ENCODE measurements at regions not wholly inside any gene's neighbourhood (a gene's known extent, or its start where the extent isn't known, plus 50 kb on each side); places are given as distances from the start of the nearest gene placed in this dataset.
"Not testable (repeated sequence)": the region's sequence is repeated elsewhere in the genome, so short reads cannot be mapped to it uniquely, and the experiment has no call there.

- not testable (repeated sequence) for DNase-seq
These were observed 415.5 kb downstream of the FOXD4L4 start for GRCh38 chr9:66152406-66152805.

- peak; percentile 46 for DNase-seq
These were observed 416.2 kb downstream of the FOXD4L4 start for GRCh38 chr9:66153021-66153725.

DNA sequence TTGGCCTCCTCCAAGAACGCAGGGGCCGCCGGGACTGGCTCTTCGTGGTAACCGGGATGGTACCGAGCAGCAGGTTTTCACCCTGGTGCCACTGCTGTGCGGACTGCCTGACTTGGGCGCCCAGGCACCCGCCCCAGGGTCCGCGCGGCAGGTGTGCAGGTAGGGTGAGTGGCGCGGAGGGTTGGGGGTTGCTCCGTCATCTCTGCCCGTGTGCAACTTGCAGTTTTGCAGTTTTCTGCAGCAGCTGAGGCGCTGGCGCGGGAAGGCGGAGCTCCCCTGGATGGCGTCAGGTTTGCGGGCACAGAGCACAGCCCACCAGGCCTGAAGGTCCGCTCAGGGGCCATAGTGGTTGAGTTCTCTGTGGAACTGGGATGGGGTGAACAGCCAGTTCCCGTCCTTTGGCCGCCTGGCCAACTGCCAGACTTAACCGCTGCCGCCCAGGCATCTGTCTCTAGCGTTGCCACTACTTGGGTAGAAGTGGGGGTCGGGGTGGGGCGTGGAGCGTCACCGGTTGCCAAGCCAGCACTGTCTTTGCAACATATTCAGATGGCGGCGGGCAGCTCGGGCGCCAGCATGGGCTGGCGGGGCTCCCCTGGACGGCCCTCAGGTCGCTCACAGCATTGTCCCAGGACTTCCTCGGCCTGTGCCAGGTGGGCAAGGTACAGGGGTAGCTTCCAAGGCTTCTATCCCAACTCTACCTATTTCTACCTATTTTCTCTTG, 417.2 kb downstream of the FOXD4L4 start:
- DNase-seq: not testable (repeated sequence)

DNA sequence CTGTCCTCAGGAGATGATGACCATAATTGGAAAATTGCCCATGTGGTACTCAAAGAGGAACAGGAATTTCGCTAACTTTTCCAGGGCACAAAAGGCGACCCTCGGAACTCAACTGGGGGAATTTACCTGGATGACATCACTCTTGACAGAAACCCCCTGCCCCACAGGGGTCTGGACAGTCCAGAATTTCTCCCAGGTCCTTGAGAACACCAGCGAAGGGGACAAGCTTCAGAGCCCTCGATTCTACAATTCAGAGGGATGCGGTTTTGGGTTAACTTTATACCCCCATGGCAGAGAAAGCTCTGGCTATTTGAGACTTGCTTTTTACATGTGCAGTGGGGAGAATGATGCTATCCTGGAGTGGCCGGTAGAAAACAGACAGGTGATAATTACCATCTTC, 445.4 kb downstream of the FOXD4L4 start:
- not testable (repeated sequence) for DNase-seq

- not testable (repeated sequence) for DNase-seq
These were observed 446.7 kb downstream of the FOXD4L4 start for GRCh38 chr9:66183648-66184047.

- DNase-seq: not testable (repeated sequence)
These were observed 460.3 kb downstream of the FOXD4L4 start for GRCh38 chr9:66197199-66197598.

GRCh38 chr9:66198421-66198820, 461.5 kb downstream of the FOXD4L4 start:
- not testable (repeated sequence) for DNase-seq

GRCh38 chr9:66206617-66207016, 469.7 kb downstream of the FOXD4L4 start:
- not testable (repeated sequence) for DNase-seq

DNA sequence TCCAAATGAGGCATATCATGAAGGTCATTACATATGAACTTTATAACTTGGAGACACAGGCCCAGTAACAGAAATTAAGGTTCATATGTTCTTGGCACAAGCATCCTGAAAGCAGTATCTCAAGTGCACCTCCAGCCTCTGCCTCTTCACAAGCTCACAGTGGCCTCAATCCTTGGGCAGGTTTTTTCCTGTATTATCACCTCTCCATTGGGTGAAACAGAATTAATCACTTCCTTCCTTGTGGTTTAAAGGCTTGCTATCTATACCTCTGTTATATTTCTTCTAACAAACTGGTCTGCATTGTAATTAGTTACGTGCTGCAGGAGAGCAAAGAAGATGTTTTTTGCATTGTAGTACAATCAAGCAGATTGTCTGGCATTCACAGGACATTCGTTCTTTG, 471.0 kb downstream of the FOXD4L4 start:
- DNase-seq: not testable (repeated sequence)

- DNase-seq: not testable (repeated sequence)
These were observed 507.8 kb downstream of the FOXD4L4 start for GRCh38 chr9:66244763-66245162.

- not testable (repeated sequence) for DNase-seq
These were observed 508.5 kb downstream of the FOXD4L4 start for GRCh38 chr9:66245481-66245880.

DNA sequence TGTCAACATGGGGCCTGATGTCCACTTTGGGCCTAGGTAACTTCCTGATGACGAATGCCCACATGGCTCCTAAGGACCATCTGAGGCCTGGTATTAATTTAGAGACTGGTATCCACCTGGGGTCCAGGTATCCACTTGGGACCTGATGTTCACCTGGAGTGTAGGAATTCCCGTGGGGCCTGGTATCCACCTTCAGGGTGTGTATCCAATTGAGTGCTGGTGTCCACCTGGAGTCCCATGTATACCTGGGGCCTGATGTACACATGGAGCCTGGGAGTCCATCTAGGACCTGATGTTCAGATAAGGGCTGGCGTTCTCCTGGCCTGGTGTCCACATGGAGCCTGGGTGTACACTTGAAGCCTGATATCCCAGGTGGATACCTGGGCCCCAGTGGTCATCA, 520.6 kb downstream of the FOXD4L4 start:
- DNase-seq: not testable (repeated sequence)

DNA sequence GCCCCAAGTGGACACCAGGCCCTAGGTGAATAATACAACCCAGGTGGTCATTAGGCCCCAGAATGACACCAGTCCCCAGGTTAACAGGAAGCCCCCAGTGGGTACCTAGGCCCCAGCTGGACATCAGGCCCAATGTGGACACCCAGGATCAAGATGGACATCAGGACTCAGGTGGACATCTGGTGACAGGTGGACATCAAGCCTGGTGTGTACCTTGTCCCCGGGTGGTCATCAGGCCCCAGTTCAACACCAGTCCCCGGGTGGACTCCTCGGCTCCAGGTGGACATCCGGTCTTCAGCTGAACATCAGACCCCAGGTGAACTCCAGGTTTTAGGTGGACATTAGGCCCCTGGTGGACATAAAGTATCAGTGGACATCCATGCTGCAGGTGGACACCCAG, 524.6 kb downstream of the FOXD4L4 start:
- not testable (repeated sequence) for DNase-seq

DNA sequence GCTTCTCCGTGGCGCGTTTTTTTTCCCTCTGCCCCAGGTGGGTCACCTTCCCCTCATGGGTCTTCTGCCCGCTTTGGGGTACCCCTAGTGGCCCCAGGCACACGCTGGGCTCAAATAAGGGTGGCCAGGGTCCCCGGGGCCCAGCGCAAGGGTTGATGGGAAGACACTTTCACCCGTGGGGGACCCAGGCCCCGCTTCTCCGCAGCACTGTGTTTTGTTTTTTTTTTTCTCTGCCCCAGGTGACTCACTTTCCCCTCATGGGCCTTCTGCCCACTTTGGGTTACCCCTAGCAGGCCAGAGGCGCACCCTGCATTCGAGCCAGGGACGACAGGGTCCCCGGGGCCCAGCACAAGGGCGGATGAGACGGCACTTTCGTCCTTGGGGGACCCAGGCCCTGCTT, 526.7 kb downstream of the FOXD4L4 start:
- DNase-seq: not testable (repeated sequence)

DNA sequence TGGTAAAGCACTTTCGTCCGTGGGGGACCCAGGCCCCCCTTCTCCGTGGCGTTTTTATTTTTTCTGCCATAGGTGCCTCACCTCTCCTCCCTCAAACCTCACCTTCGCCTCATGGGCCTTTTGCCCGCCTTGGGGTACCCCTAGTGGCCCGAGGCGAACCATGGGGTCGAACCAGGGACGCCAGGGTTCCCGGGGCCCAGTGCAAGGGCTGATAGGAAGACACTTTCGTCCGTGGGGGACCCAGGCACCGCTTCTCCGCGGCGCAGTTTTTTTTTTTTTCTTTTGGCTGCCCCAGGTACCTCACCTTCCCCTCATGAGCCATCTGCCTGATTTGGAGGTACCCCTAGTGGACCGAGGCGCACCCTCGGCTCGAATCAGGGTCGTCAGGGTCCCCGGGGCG, 527.8 kb downstream of the FOXD4L4 start:
- not testable (repeated sequence) for DNase-seq

DNA sequence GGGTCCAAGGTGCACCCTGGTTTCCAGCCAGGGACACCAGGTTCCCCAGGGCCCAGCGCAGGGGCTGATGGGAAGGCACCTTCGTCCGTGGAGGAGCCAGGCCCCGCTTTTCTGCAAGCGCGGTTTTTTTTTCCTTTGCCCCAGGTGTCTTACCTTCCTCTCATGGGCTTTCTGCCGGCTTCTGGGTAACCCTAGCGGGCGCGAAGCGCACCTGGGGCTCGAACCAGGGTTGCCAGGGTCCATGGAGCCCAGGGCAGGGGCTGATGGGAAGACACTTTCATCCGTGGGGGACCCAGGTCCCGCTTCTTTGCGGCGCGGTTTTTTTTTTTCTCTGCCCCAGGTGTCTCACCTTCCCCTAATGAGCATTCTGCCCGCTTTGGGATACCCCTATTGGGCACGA, 529.3 kb downstream of the FOXD4L4 start:
- not testable (repeated sequence) for DNase-seq

DNA sequence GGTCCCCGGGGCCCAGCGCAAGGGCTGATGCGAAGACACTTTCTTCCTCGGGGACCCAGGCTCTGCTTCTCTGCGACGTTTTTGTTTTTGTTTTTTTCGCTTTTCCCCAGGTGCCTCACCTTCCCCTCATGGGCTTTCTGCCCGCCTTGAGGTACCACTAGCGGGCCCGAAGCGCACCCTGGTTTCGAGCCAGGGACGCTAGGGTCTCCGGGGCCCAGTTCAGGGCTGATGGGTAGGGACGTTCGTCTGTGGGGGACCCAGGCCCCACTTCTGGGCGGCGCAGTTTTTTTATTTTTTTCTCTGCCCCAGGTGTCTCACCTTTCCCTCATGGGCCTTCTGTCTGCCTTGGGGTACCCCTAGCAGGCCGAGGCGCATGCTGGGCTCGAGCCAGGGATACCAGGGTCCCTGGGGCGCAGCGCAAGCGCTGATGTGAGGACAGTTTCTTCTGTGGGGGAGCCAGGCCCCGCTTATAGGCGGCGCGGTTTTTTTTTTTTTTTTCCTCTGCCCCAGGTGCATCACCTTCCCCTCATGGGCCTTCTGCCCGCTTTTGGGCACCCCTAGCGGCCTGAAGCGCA, 530.0 kb downstream of the FOXD4L4 start:
- not testable (repeated sequence) for DNase-seq

GRCh38 chr9:66267684-66268083, 530.7 kb downstream of the FOXD4L4 start:
- not testable (repeated sequence) for DNase-seq

GRCh38 chr9:66269024-66269423, 532.1 kb downstream of the FOXD4L4 start:
- DNase-seq: not testable (repeated sequence)

DNA sequence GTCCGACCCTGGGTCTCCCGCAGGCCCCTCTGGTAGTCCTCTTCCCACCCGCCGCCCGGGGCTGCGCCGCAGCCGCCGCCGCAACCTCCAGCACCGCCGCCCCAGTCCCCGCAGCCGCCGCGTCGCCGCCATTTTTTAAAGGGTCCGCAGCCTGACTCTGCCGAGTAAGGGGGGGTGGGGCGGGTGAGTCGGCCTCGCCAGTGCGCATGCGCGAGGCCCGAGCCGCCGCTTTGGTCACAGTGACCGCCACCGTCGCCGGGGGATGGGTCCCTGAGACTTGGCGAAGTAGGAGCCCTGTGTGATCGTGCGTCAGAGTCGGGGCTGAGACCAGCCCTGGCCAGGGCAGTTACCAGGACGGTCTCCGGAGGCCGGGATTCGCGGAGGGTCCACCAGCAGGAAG, 532.8 kb downstream of the FOXD4L4 start:
- not testable (repeated sequence) for DNase-seq

GRCh38 chr9:66278809-66279208, 541.9 kb downstream of the FOXD4L4 start:
- not testable (repeated sequence) for DNase-seq

Data from inflammatory macrophage treated with lipopolysaccharide for 4 hours (primary cell).